ENCODE measurements at regions not wholly inside any gene's neighbourhood (a gene's known extent, or its start where the extent isn't known, plus 50 kb on each side); places are given as distances from the start of the nearest gene placed in this dataset.
A peak's percentile ranks its signal among the peaks of the same experiment; 100 is the strongest.

- H3K4me3 Mint-ChIP-seq (ENCODE audit: unreplicated experiment) = no peak overlapping the region
- Histone ChIP-seq H4K20me1 (ENCODE audit: insufficient read depth, low read length) (no peaks in the 10 kb centered on the region), H3K79me2 (ENCODE audit: insufficient read depth, low read length) (no peaks in the 10 kb centered on the region), H3K27ac (ENCODE audit: low read depth, low read length) (no peak overlapping the region), H3K9ac (ENCODE audit: low read length) (no peak overlapping the region), H3K4me3 (ENCODE audit: insufficient read depth, low read depth, low read length) (no peak overlapping the region), H3K4me2 (ENCODE audit: low read length) (no peak overlapping the region), H3K27me3 (ENCODE audit: insufficient read depth, low read length) (no peaks in the 10 kb centered on the region), H3K9me3 (ENCODE audit: insufficient read depth, low read depth, low read length) (no peaks in the 10 kb centered on the region), H3K4me1 (ENCODE audit: insufficient read depth, low read length) (no peaks in the 10 kb centered on the region), H2AFZ (ENCODE audit: low read depth, low read length) (no peak overlapping the region), H3K36me3 (ENCODE audit: insufficient read depth, low read length) (no peaks in the 10 kb centered on the region)
- H3K27ac Mint-ChIP-seq (ENCODE audit: unreplicated experiment) = peak overlapping the region; percentile 3
- peaks cover 14% of the 10 kb centered on the region for H3K4me1 Mint-ChIP-seq (ENCODE audit: low read depth, unreplicated experiment)
- no peaks in the 10 kb centered on the region for H3K9me3 Mint-ChIP-seq (ENCODE audit: unreplicated experiment)
- H3K36me3 Mint-ChIP-seq (ENCODE audit: low read depth, unreplicated experiment) = no peaks in the 10 kb centered on the region
- FAIRE-seq (no peak), DNase-seq (ENCODE audit: low read depth) (peak; percentile 11)
- no peak for TF ChIP-seq EZH2 (IDR thresholded peaks at IDR 0.05; ENCODE audit: insufficient read depth, low read length)
- TF ChIP-seq CTCF (IDR thresholded peaks at IDR 0.05; ENCODE audit: insufficient read depth, low read depth, low read length) = no peak
- no peaks in the 10 kb centered on the region for H3K27me3 Mint-ChIP-seq (ENCODE audit: low read depth, unreplicated experiment)
These were observed 244.3 kb upstream of the KCND2 start for GRCh38 chr7:120028636-120029035.

- no peak overlapping the region for H2AFZ ChIP-seq (ENCODE audit: low read depth, low read length)
- no peaks in the 10 kb centered on the region for H3K9me3 ChIP-seq (ENCODE audit: insufficient read depth, low read depth, low read length)
- no peaks in the 10 kb centered on the region for H3K4me1 ChIP-seq (ENCODE audit: insufficient read depth, low read length)
- no peak overlapping the region for H3K27ac ChIP-seq (ENCODE audit: low read depth, low read length)
- H3K27ac Mint-ChIP-seq (ENCODE audit: unreplicated experiment) = no peak overlapping the region
- no peaks in the 10 kb centered on the region for H3K36me3 Mint-ChIP-seq (ENCODE audit: low read depth, unreplicated experiment)
- no peaks in the 10 kb centered on the region for H4K20me1 ChIP-seq (ENCODE audit: insufficient read depth, low read length)
- H3K4me1 Mint-ChIP-seq (ENCODE audit: low read depth, unreplicated experiment) = peaks cover 9% of the 10 kb centered on the region
- no peak overlapping the region for H3K4me2 ChIP-seq (ENCODE audit: low read length)
- DNase-seq (ENCODE audit: low read depth) (no peak), FAIRE-seq (no peak)
- H3K4me3 ChIP-seq (ENCODE audit: insufficient read depth, low read depth, low read length) = no peak overlapping the region
- no peak overlapping the region for H3K9ac ChIP-seq (ENCODE audit: low read length)
- no peaks in the 10 kb centered on the region for H3K36me3 ChIP-seq (ENCODE audit: insufficient read depth, low read length)
- no peak overlapping the region for H3K4me3 Mint-ChIP-seq (ENCODE audit: unreplicated experiment)
- no peaks in the 10 kb centered on the region for H3K79me2 ChIP-seq (ENCODE audit: insufficient read depth, low read length)
- H3K27me3 Mint-ChIP-seq (ENCODE audit: low read depth, unreplicated experiment) = no peaks in the 10 kb centered on the region
- no peaks in the 10 kb centered on the region for H3K27me3 ChIP-seq (ENCODE audit: insufficient read depth, low read length)
- H3K9me3 Mint-ChIP-seq (ENCODE audit: unreplicated experiment) = no peaks in the 10 kb centered on the region
- no peak for TF ChIP-seq CTCF (IDR thresholded peaks at IDR 0.05; ENCODE audit: insufficient read depth, low read depth, low read length)
- TF ChIP-seq EZH2 (IDR thresholded peaks at IDR 0.05; ENCODE audit: insufficient read depth, low read length) = no peak
These were observed 242.1 kb upstream of the KCND2 start for GRCh38 chr7:120030876-120031275.

DNA sequence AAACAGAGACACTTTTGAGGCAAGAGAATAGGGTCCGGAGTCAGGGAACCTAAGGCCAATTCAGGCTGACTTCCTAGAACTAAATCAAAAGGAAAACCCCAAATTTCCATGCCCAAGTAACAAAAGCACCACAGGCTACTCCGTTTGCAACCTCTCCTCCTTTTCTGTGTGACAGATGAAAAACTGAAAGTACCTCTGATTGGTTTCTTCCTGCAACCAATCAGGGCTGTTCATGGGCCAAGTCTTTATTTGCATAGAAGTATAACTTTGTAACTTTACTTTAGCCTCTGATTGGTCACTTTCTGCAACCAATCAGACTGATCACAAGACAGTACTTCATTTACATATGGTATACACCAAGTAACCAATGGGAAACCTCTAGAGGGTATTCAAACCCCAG, 239.9 kb upstream of the KCND2 start:
- TF ChIP-seq EZH2 (IDR thresholded peaks at IDR 0.05; ENCODE audit: insufficient read depth, low read length) = no peak
- no peak for TF ChIP-seq CTCF (IDR thresholded peaks at IDR 0.05; ENCODE audit: insufficient read depth, low read depth, low read length)
- H3K4me1 ChIP-seq (ENCODE audit: insufficient read depth, low read length) = no peaks in the 10 kb centered on the region
- no peak overlapping the region for H3K27ac ChIP-seq (ENCODE audit: low read depth, low read length)
- no peak overlapping the region for H3K4me3 Mint-ChIP-seq (ENCODE audit: unreplicated experiment)
- no peaks in the 10 kb centered on the region for H3K27me3 ChIP-seq (ENCODE audit: insufficient read depth, low read length)
- H3K4me3 ChIP-seq (ENCODE audit: insufficient read depth, low read depth, low read length) = no peak overlapping the region
- peak overlapping the region; percentile 61 for H2AFZ ChIP-seq (ENCODE audit: low read depth, low read length)
- no peaks in the 10 kb centered on the region for H3K9me3 Mint-ChIP-seq (ENCODE audit: unreplicated experiment)
- H3K36me3 ChIP-seq (ENCODE audit: insufficient read depth, low read length) = no peaks in the 10 kb centered on the region
- H3K9ac ChIP-seq (ENCODE audit: low read length) = peak overlapping the region; percentile 27
- no peaks in the 10 kb centered on the region for H4K20me1 ChIP-seq (ENCODE audit: insufficient read depth, low read length)
- peak overlapping the region; percentile 76 for H3K4me2 ChIP-seq (ENCODE audit: low read length)
- H3K36me3 Mint-ChIP-seq (ENCODE audit: low read depth, unreplicated experiment) = no peaks in the 10 kb centered on the region
- H3K27me3 Mint-ChIP-seq (ENCODE audit: low read depth, unreplicated experiment) = no peaks in the 10 kb centered on the region
- no peak overlapping the region for H3K27ac Mint-ChIP-seq (ENCODE audit: unreplicated experiment)
- no peaks in the 10 kb centered on the region for H3K79me2 ChIP-seq (ENCODE audit: insufficient read depth, low read length)
- FAIRE-seq = no peak
- H3K4me1 Mint-ChIP-seq (ENCODE audit: low read depth, unreplicated experiment) = peaks cover 4% of the 10 kb centered on the region
- peak; percentile 74 for DNase-seq (ENCODE audit: low read depth)
- H3K9me3 ChIP-seq (ENCODE audit: insufficient read depth, low read depth, low read length) = no peaks in the 10 kb centered on the region

Measured in astrocyte (in vitro differentiated cells and primary cell).